ENCODE measurements at regions not wholly inside any gene's neighbourhood (a gene's known extent, or its start where the extent isn't known, plus 50 kb on each side); places are given as distances from the start of the nearest gene placed in this dataset.

GRCh38 chr3:30456264-30456663, 150.1 kb upstream of the TGFBR2 start:
- TF ChIP-seq CTCF (IDR thresholded peaks at IDR 0.05) = no peak
- no peak for TF ChIP-seq POLR2A (IDR thresholded peaks at IDR 0.05)

All from Peyer's patch (tissue), 4 donors.